Effector memory CD4-positive, alpha-beta T cell (primary cell): ENCODE measurements at regions not wholly inside any gene's neighbourhood (a gene's known extent, or its start where the extent isn't known, plus 50 kb on each side); places are given as distances from the start of the nearest gene placed in this dataset.

Source experiments
- DNase-seq, 3 donors: peaks; one replicate each; pipeline ENCODE4 v3.0.0-alpha.2; 2020
- H3K27ac ChIP-seq: 2 replicates; pipeline ENCODE4 v1.7.0; 2013; ENCODE audit warnings: mild to moderate bottlenecking, low read length, moderate library complexity; ENCODE audit not compliant: insufficient read depth, poor library complexity, severe bottlenecking
- H3K27me3 ChIP-seq: replicated peaks from 2 replicates; pipeline ENCODE4 v1.7.0; 2013; ENCODE audit warnings: mild to moderate bottlenecking, low read length; ENCODE audit not compliant: insufficient read depth, control insufficient read depth, poor library complexity, severe bottlenecking
- H3K36me3 ChIP-seq: 2 replicates; pipeline ENCODE4 v1.7.0; 2013; ENCODE audit warnings: mild to moderate bottlenecking, low read length, moderate library complexity; ENCODE audit not compliant: control insufficient read depth, insufficient read depth
- H3K4me1 ChIP-seq: 2 replicates; pipeline ENCODE4 v1.7.0; 2013; ENCODE audit warnings: low read length, mild to moderate bottlenecking; ENCODE audit not compliant: control insufficient read depth, insufficient read depth, poor library complexity, severe bottlenecking
- H3K4me3 ChIP-seq: 2 replicates; pipeline ENCODE4 v1.7.0; 2013; ENCODE audit warnings: low read length, low read depth, mild to moderate bottlenecking; ENCODE audit not compliant: insufficient read depth, poor library complexity, severe bottlenecking
- H3K9me3 ChIP-seq: 2 replicates; pipeline ENCODE4 v1.7.0; 2013; ENCODE audit warnings: mild to moderate bottlenecking, low read length, moderate library complexity; ENCODE audit not compliant: control insufficient read depth

DNA sequence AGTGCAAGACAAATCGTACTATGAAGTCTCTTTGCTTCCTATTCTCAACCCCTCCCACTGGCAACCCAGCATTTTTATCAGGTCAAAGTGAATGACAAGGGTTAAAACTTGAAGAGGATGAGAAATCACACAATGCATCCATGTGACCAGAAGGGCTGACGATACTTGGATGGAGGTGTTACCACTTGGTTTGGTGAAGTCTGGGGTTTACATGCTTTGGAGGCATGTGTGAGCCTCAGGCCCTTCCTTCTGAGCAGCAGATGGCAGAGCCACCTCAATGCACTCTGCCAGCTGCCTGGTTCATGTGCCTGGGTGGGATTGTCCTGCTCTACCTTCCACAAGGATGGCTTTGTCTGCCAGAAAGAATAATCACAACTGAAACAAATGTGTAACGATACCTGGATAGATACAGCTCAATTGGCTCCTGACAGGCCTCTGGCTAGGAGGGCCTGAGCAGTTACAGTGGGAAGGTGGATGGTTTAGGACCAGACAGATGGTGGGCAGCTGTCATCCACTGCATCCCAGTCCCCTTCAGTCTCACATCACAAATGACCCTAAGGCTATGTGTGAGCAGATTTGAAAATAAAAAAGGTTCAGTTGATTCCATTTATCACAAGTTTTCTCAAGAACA lies 51.5 kb upstream of the CNIH3 start:
- Histone ChIP-seq H3K4me1 (no peaks in the 10 kb centered on the region), H3K9me3 (no peaks in the 10 kb centered on the region), H3K27me3 (no peaks in the 10 kb centered on the region), H3K4me3 (no peak overlapping the region), H3K36me3 (no peaks in the 10 kb centered on the region), H3K27ac (no peak overlapping the region)
- DNase-seq = no peak

DNA sequence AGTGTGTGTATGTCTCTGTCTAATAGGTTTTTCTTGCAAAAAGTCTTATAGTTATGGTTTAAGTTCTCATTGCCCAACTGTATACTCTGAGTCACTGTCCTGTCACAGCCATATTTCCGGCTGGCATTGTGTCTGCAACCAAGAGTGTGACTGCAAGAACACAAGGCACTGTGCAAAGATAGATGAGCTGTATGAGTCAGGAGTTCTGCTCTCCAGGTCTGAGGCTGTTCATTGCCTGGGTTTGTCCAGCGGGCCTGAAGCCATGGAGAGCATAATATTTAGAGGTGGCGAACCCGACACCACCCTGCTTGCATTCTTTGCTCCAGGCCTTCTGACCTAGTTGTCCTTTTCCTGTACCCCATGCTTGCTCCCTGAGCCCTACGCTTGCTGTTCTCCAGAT lies 50.9 kb upstream of the CNIH3 start:
- H3K27ac ChIP-seq = no peak overlapping the region
- H3K9me3 ChIP-seq = no peaks in the 10 kb centered on the region
- H3K4me1 ChIP-seq = no peaks in the 10 kb centered on the region
- no peak overlapping the region for H3K4me3 ChIP-seq
- no peaks in the 10 kb centered on the region for H3K36me3 ChIP-seq
- no peak for DNase-seq
- H3K27me3 ChIP-seq = no peaks in the 10 kb centered on the region

DNA sequence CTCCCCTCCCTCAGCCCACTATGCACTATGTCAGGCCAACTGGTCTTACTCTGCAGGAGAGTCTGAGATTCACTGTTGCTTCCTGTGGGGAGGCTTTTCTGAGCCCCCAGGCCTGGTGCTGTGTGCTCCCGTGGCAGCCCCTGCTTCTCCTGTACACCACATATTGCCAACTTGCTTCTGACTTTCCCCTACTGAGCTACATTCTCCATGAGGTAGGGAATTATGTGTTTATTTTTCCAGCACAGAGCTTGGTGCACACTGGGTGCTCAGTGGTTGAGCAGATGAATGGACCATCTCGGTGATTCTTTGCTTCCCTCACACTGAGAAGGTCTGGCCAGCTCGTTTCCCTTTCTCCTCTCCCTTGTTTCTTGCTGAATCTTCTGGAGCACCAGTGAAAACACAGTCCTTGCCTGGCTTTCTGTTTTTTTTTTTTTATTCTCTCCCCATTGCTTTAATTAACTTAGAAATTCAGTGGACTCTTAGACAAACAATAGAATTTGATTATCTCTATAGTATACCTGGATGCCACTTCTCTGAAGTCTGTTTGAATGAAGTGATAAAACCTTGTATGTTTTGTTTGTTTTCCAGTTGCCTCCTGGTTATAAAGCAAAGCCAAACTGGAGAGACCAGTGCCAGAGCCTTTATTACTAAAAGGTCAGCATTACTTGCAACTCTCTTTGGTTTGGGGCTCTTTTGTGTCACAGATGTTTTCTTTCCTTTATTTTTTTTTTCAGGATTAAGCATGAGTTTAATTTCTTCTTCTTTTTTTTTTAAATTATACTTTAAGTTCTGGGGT lies 50.3 kb upstream of the CNIH3 start:
- Histone ChIP-seq H3K27me3 (no peaks in the 10 kb centered on the region), H3K4me1 (no peaks in the 10 kb centered on the region), H3K27ac (no peak overlapping the region), H3K36me3 (no peaks in the 10 kb centered on the region), H3K9me3 (no peaks in the 10 kb centered on the region), H3K4me3 (no peak overlapping the region)
- no peak for DNase-seq
